BLaER1 treated with 17β-estradiol and CSF1 and Interleukin-3, amounts not matched to agents 10 nM and 100 nM (cell line): ENCODE measurements at regions not wholly inside any gene's neighbourhood (a gene's known extent, or its start where the extent isn't known, plus 50 kb on each side); places are given as distances from the start of the nearest gene placed in this dataset.

Experiments
- H3K27ac ChIP-seq, 11 experiments: shearing (Covaris generic); formaldehyde crosslinking; 2 replicates each; pipeline ENCODE4 v1.8.1; 2022
- H3K27me3 ChIP-seq, 11 experiments: shearing (Covaris generic); formaldehyde crosslinking; 2 replicates each; pipeline ENCODE4 v1.8.1; 2022
- H3K36me3 ChIP-seq, 11 experiments: shearing (Covaris generic); formaldehyde crosslinking; 2 replicates each; pipeline ENCODE4 v1.8.1; 2022
- H3K4me1 ChIP-seq, 10 experiments: shearing (Covaris generic); formaldehyde crosslinking; 2 replicates each; pipeline ENCODE4 v1.8.1; 2022
- H3K4me2 ChIP-seq, 11 experiments: shearing (Covaris generic); formaldehyde crosslinking; 2 replicates each; pipeline ENCODE4 v1.8.1; 2022
- H3K4me3 ChIP-seq, 10 experiments: shearing (Covaris generic); formaldehyde crosslinking; 2 replicates each; pipeline ENCODE4 v1.8.1; 2022
- H3K9ac ChIP-seq, 11 experiments: shearing (Covaris generic); formaldehyde crosslinking; 2 replicates each; pipeline ENCODE4 v1.8.1; 2022
- H3K9me3 ChIP-seq, 11 experiments: shearing (Covaris generic); formaldehyde crosslinking; replicated peaks in 1 of 11; 2 replicates each; pipeline ENCODE4 v1.8.1; 2022
- H4K20me1 ChIP-seq, 11 experiments: shearing (Covaris generic); formaldehyde crosslinking; 2 replicates each; pipeline ENCODE4 v1.8.1; 2022
- Cebpa-rat ChIP-seq, 11 experiments: shearing (Covaris generic); IDR thresholded peaks; 2 replicates each; pipeline ENCODE4 v1.8.1; 2022

DNA sequence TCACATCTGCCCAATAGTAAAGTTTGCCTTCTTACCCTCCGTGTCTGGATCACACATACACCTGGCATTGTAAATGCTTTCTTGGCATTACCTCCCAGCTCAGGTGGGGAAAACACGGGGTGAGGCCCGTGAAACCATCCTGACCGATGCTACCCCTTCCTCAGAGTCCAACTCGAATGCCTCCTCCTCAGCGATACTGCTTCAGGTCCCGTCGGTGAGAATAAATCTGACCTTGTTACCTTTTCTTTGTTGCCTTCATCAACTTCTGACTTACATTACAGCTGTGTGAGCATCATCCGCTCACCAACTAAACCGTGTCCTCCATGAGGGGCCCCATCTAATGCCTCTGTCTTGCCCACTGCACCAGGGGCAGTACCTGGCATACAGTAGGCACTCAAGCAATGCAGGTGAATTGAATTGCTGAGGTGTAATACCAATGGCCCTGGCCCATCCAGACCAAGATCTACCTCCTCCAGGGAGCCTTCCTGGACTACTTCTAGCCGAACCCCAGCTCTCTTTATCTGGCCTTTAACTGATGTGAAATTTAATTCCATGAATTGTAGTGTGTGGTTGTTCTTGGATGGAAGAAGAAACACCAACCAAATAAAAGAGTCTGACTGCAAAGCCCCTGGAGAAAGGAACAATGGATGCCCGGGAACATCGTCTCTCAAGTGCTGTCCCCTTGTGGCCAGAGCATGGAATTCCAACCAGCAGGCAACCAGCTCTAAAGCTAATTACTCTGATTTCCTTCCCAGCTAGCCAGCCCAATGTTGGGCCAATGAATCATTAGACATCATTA lies 141.5 kb downstream of the ANKRD60 start:
- H3K27ac ChIP-seq = no peak overlapping the region
- H4K20me1 ChIP-seq = no peaks in the 10 kb centered on the region
- H3K4me3 ChIP-seq = no peak overlapping the region
- no peak overlapping the region for H3K4me2 ChIP-seq
- H3K36me3 ChIP-seq = no peaks in the 10 kb centered on the region
- no peaks in the 10 kb centered on the region for H3K27me3 ChIP-seq
- H3K9ac ChIP-seq = no peak overlapping the region
- no peak for TF ChIP-seq Cebpa-rat (IDR thresholded peaks at IDR 0.05)
- 0 out of 20 replicates have a peak, but pooled peaks cover 0 to 2% (median 0%) of the 10 kb centered on the region in 10 experiments for H3K4me1 ChIP-seq
- H3K9me3 ChIP-seq = peaks cover 0 to 4% (median 0%) of the 10 kb centered on the region in 11 experiments; a peak in 1 of 22 replicates

DNA sequence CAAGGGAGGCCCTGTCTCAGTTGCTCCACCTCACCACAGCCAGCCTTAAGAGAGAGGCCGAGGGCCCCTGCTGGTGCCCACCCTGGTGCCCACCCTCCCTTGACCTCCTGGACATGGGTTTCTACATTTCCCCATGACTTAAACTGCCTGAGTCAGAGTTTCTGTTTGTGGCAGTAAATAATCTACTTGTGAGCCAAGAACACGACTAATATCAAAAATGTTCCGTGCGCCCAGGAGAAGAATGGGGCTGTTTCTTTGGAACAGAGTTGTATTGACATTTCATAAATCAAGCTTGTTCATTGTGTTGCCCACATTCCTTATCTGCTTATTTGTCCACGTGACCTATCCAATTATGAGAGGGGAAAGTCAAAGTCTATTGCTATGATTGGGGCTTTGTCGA lies 143.5 kb downstream of the ANKRD60 start:
- Histone ChIP-seq H4K20me1 (no peaks in the 10 kb centered on the region), H3K4me1 (0 out of 20 replicates have a peak, but pooled peaks cover 0 to 6% (median 0%) of the 10 kb centered on the region in 10 experiments), H3K9me3 (no peaks in the 10 kb centered on the region), H3K27me3 (no peaks in the 10 kb centered on the region), H3K4me2 (no peak overlapping the region), H3K27ac (no peak overlapping the region), H3K4me3 (no peak overlapping the region), H3K9ac (no peak overlapping the region), H3K36me3 (no peaks in the 10 kb centered on the region)
- TF ChIP-seq Cebpa-rat (IDR thresholded peaks at IDR 0.05) = no peak

DNA sequence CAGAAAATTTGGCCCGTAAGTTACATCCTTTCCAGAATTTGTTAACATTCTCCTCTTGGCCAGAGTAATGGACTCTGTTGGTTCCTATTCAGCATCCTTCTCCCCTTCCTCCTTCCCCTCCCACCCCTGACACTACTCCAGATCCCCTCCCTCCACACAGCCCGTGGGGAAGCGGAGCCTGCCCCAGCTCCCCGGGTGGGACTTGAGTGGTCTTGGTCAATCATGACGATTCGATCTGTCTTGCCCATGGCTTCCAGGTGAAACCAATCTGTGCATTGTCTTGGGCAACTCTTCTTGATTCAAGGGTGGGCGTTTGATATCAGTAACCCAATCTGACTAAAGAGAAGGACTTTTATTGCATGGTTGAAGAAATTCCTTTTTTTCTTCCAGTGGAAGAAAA lies 143.9 kb downstream of the ANKRD60 start:
- no peak for TF ChIP-seq Cebpa-rat (IDR thresholded peaks at IDR 0.05)
- no peak overlapping the region for H3K4me2 ChIP-seq

DNA sequence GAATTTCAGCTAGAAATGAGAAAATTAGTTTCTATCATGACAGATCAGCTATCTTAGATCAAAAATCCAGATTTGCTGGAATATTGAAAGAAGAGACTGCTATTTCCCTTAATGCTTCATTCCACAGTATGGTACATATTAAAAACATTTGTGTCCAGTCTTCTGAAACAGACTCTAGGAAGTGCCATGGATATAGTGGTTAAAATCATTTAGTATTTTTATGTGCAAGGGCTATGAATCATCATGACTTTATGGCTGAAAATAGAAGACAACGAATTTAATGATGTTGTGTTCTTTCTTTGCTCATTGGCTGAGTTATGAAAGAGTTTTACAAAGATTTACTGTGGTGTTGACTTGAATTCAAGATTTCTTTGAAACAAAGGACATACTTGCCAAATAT lies 146.6 kb downstream of the ANKRD60 start:
- peaks cover 0 to 4% (median 0%) of the 10 kb centered on the region in 11 experiments; a peak in 1 of 22 replicates for H3K9me3 ChIP-seq
- peaks cover 0 to 10% (median 2%) of the 10 kb centered on the region in 10 experiments; a peak in 4 of 20 replicates for H3K4me1 ChIP-seq
- no peaks in the 10 kb centered on the region for H3K36me3 ChIP-seq
- no peak for TF ChIP-seq Cebpa-rat (IDR thresholded peaks at IDR 0.05)
- 0 out of 22 replicates have a peak overlapping the region, but pooled peaks of 1 of the 11 experiments have one; percentile 4 for H3K4me2 ChIP-seq
- no peak overlapping the region for H3K27ac ChIP-seq
- no peaks in the 10 kb centered on the region for H4K20me1 ChIP-seq
- no peak overlapping the region for H3K4me3 ChIP-seq
- H3K27me3 ChIP-seq = no peaks in the 10 kb centered on the region
- H3K9ac ChIP-seq = no peak overlapping the region

More for the DNA sequence above, 143.9 kb downstream of the ANKRD60 start:
- no peak overlapping the region for H3K9ac ChIP-seq
- H3K27ac ChIP-seq = no peak overlapping the region
- H3K4me1 ChIP-seq = 0 out of 20 replicates have a peak, but pooled peaks cover 0 to 6% (median 0%) of the 10 kb centered on the region in 10 experiments
- H3K27me3 ChIP-seq = no peaks in the 10 kb centered on the region
- no peak overlapping the region for H3K4me3 ChIP-seq
- no peaks in the 10 kb centered on the region for H3K9me3 ChIP-seq
- H4K20me1 ChIP-seq = no peaks in the 10 kb centered on the region
- H3K36me3 ChIP-seq = no peaks in the 10 kb centered on the region

DNA sequence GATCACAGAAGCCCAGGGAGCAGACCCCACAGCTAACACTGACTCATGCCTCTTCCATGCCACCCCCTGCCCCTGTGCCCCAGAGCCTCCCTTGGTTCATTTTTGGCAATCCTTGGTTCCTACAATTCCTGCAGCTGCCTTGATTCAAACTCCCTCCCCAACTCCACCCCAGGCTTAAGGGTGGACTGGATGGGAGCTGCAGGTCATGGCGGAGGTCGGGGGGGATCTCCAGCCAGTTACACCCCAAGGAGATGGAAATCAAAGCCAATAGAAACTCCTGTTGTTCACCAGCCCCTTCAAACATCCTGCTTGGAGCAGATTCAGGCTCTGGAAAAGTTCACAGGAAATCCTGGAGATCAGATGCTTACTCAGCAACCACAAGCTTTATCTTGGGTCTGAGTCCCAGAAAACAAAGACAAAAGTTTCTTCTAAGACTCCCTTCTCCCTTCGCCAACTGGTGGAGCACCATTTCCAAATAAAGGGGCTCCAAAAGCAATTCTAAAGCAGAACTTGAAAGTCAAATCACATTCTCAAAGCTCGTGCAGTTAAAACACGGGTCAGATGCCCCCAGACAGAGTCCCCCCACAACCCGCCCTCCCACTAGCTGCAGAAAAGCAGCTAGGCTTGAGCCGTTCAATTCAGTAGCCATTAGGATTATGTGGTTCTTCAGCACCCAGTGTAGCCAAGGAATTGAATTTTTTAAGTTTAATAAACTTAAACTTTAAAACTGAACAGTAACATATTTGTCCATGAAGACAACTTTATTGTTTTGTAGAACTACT lies 149.5 kb downstream of the ANKRD60 start:
- Histone ChIP-seq H3K9ac (no peak overlapping the region), H3K4me1 (peaks cover 25 to 35% (median 28%) of the 10 kb centered on the region in 10 experiments), H4K20me1 (no peaks in the 10 kb centered on the region), H3K27me3 (no peaks in the 10 kb centered on the region), H3K36me3 (no peaks in the 10 kb centered on the region), H3K9me3 (peaks cover 0 to 4% (median 0%) of the 10 kb centered on the region in 11 experiments; a peak in 1 of 22 replicates), H3K4me3 (no peak overlapping the region), H3K27ac (no peak overlapping the region), H3K4me2 (peak overlapping the region in 3 of 11 experiments; percentile 4 to 48 (median 8); a peak in 3 of 22 replicates)
- TF ChIP-seq Cebpa-rat (IDR thresholded peaks at IDR 0.05) = no peak

DNA sequence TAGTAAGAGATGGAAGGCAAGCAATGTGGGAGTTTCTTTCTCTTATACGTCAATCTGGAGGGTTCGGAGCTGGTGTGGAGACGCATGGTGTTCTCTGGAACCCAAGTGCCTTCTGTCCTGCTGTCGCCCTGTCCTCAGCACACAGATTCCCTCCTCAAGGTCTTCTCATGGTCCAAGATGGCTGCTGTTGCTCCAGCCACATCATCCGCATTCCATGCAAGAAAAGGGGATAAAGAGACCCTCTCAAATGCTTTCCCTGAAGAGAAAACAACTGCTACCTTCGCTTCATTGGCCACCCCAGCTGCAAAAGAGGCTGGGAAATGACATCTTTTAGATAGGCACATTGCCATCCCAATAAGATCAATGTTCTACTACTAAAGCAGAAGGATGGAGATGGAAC lies 151.2 kb downstream of the ANKRD60 start:
- no peaks in the 10 kb centered on the region for H3K36me3 ChIP-seq
- H3K4me1 ChIP-seq = peaks cover 25 to 35% (median 32%) of the 10 kb centered on the region in 10 experiments
- no peaks in the 10 kb centered on the region for H3K27me3 ChIP-seq
- no peak overlapping the region for H3K4me2 ChIP-seq
- H4K20me1 ChIP-seq = no peaks in the 10 kb centered on the region
- no peak overlapping the region for H3K9ac ChIP-seq
- H3K9me3 ChIP-seq = peaks cover 0 to 4% (median 0%) of the 10 kb centered on the region in 11 experiments; a peak in 1 of 22 replicates
- H3K27ac ChIP-seq = no peak overlapping the region
- H3K4me3 ChIP-seq = no peak overlapping the region
- no peak for TF ChIP-seq Cebpa-rat (IDR thresholded peaks at IDR 0.05)

DNA sequence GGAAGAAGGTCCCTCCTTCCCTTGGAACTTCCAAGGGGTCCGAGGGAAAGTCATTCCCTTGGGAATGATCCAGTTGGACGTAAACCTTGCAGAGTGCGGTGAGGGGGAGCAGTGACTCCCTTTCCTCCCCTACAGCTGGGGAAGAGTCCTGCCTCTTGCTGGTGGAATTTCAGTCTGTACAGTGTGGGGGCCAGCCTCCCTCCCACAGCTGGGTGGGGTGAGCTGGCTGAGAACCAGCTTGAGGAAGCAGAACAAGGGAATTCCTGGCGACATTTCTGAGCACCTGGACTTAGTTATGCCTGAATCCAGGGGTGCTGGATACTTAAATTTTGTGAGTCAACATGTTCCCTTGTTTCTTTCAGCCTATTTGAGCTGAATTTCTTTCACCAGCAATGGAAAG lies 152.0 kb downstream of the ANKRD60 start:
- Histone ChIP-seq H3K4me1 (peaks cover 25 to 34% (median 31%) of the 10 kb centered on the region in 10 experiments), H3K36me3 (no peaks in the 10 kb centered on the region), H3K9me3 (peaks cover 0 to 4% (median 0%) of the 10 kb centered on the region in 11 experiments; a peak in 1 of 22 replicates), H3K4me3 (no peak overlapping the region), H3K27ac (no peak overlapping the region), H3K27me3 (no peaks in the 10 kb centered on the region), H3K9ac (no peak overlapping the region), H3K4me2 (peak overlapping the region in 8 of 11 experiments; percentile 72 to 87 (median 82); a peak in 11 of 22 replicates), H4K20me1 (no peaks in the 10 kb centered on the region)
- TF ChIP-seq Cebpa-rat (IDR thresholded peaks at IDR 0.05) = no peak

DNA sequence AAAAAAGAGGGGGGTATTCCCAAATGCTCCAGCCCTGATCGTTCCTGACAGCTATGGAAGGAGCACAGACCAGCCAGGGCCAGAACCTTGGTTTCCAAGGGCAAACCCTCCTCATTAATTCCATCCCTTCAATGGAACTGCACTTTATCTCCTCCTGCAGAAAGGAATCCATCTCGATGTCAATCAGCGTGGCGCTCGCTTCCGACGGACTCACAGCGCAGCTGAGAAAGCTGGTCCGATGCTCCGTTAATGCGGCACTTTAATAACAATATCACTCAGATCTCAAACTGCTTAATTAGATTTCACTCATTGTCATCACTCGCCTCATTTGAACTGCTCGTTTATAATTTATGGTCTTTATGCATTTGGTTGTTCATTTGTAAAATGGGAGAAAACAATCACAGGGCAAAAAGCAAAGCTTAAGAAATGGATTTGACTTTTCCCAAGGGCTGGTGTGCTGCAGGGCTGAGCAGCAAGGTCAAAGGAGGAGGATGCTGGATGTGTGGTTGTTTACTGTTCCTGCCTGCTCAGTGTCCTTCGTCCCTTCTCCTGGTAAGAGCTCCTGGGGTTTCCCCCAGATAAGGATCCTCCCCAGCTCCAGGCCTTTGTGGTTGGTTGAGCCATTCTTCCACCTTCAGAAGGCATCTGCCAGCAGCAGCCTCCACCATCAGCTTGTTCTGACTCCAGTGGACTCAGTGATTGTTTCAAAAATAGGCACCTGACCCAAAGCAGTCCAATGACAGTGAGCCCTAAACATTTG lies 152.7 kb downstream of the ANKRD60 start:
- Histone ChIP-seq H3K4me2 (peak overlapping the region; percentile 71 to 87 (median 82)), H3K27me3 (no peaks in the 10 kb centered on the region), H3K4me3 (peak overlapping the region in 6 of 10 experiments; percentile 38 to 65 (median 52); a peak in 9 of 20 replicates), H3K9me3 (peaks cover 0 to 4% (median 0%) of the 10 kb centered on the region in 11 experiments; a peak in 1 of 22 replicates), H4K20me1 (no peaks in the 10 kb centered on the region), H3K4me1 (peaks cover 25 to 34% (median 31%) of the 10 kb centered on the region in 10 experiments), H3K9ac (peak overlapping the region in 3 of 11 experiments; percentile 66 to 70 (median 69); a peak in 5 of 22 replicates), H3K27ac (peak overlapping the region in 7 of 11 experiments; percentile 66 to 81 (median 79); a peak in 8 of 22 replicates), H3K36me3 (no peaks in the 10 kb centered on the region)
- no peak for TF ChIP-seq Cebpa-rat (IDR thresholded peaks at IDR 0.05)
